ENCODE measurements at regions not wholly inside any gene's neighbourhood (a gene's known extent, or its start where the extent isn't known, plus 50 kb on each side); places are given as distances from the start of the nearest gene placed in this dataset.

GRCh38 chr5:165000479-165001190 lies 1495.2 kb downstream of the MAT2B start:
- H3K4me3 ChIP-seq (ENCODE audit: low read length), result no peak overlapping the region
- TF ChIP-seq, protein P1, sequence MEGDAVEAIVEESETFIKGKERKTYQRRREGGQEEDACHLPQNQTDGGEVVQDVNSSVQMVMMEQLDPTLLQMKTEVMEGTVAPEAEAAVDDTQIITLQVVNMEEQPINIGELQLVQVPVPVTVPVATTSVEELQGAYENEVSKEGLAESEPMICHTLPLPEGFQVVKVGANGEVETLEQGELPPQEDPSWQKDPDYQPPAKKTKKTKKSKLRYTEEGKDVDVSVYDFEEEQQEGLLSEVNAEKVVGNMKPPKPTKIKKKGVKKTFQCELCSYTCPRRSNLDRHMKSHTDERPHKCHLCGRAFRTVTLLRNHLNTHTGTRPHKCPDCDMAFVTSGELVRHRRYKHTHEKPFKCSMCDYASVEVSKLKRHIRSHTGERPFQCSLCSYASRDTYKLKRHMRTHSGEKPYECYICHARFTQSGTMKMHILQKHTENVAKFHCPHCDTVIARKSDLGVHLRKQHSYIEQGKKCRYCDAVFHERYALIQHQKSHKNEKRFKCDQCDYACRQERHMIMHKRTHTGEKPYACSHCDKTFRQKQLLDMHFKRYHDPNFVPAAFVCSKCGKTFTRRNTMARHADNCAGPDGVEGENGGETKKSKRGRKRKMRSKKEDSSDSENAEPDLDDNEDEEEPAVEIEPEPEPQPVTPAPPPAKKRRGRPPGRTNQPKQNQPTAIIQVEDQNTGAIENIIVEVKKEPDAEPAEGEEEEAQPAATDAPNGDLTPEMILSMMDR (IDR thresholded peaks at IDR 0.05; ENCODE audit: insufficient read depth, low read depth, low read length, missing control alignments), result no peak
- no peak for DNase-seq (ENCODE audit: low read depth)

DNA sequence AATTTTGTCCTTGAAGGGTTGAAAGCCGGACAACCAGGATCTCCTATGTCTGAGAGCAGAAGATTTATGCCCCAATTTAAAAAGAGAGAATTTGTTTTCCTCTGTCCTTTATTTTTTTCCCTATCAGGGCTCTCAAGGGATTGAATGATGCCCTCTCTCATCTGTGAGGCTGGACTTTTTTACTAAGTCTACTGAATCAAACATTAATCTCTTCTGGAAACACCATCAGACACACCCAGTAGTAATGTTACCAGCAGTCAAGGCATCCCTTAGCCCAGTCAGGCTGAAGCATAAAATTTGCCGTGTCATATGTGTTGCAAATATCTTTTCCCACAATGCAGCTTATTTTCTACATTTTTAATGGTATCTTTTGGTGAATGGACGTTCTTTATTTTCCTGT lies 1497.9 kb downstream of the MAT2B start:
- DNase-seq (ENCODE audit: low read depth), result no peak
- TF ChIP-seq, protein P1 (IDR thresholded peaks at IDR 0.05; ENCODE audit: insufficient read depth, low read depth, low read length, missing control alignments), result no peak
- no peak overlapping the region for H3K4me3 ChIP-seq (ENCODE audit: low read length)

DNA sequence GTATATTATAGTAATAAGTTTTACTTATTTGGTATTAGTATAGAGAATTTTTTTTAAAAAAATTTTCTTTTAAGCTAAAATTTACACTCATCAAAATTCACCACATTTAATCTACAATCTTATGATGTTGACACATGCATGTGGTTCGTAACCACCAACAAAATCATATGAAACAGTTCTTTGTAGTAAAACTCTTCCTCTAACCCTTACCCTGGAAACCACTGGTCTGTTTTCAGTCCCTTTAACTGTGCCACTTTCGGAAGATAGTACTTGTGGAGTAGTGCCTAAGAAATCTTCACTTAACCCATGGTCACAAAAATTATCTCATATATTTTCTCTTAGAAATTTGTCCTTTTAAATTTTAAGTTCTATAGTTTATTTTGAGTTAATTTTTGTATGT lies 1498.8 kb downstream of the MAT2B start:
- TF ChIP-seq, protein P1 (IDR thresholded peaks at IDR 0.05; ENCODE audit: insufficient read depth, low read depth, low read length, missing control alignments), result no peak
- H3K4me3 ChIP-seq (ENCODE audit: low read length), result no peak overlapping the region
- no peak for DNase-seq (ENCODE audit: low read depth)

- DNase-seq (ENCODE audit: low read depth), result no peak
- TF ChIP-seq, protein P1 (IDR thresholded peaks at IDR 0.05; ENCODE audit: insufficient read depth, low read depth, low read length, missing control alignments), result no peak
- H3K4me3 ChIP-seq (ENCODE audit: low read length), result no peak overlapping the region
Observed at GRCh38 chr5:165014439-165014838, 1509.0 kb downstream of the MAT2B start.

DNA sequence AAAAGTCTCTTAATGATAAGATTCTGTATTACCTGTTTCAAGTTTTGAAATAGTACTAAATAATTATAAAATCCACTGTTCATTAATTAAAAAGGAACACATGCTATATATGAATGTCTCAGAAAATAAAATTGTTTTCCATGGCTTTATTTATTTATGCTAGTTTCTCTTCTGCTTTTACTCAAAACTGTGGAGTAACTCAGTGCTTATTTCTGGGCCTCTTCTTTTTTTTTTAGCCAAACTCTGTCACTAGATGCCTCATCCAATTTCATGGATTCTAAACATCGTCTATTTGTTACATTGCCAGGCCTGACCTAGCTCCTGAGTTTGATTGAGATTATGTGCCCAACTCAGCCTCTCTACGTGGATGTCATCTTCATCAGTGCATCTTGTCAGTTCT lies 1509.7 kb downstream of the MAT2B start:
- DNase-seq (ENCODE audit: low read depth), result no peak
- TF ChIP-seq, protein P1 (IDR thresholded peaks at IDR 0.05; ENCODE audit: insufficient read depth, low read depth, low read length, missing control alignments), result no peak

GRCh38 chr5:165015547-165015946 lies 1510.1 kb downstream of the MAT2B start:
- no peak overlapping the region for H3K4me3 ChIP-seq (ENCODE audit: low read length)
- no peak for DNase-seq (ENCODE audit: low read depth)
- TF ChIP-seq, protein P1 (IDR thresholded peaks at IDR 0.05; ENCODE audit: insufficient read depth, low read depth, low read length, missing control alignments), result no peak

More for the DNA sequence above, 1509.7 kb downstream of the MAT2B start:
- H3K4me3 ChIP-seq (ENCODE audit: low read length), result no peak overlapping the region

- TF ChIP-seq, protein P1 (IDR thresholded peaks at IDR 0.05; ENCODE audit: insufficient read depth, low read depth, low read length, missing control alignments), result no peak
- no peak for DNase-seq (ENCODE audit: low read depth)
- H3K4me3 ChIP-seq (ENCODE audit: low read length), result no peak overlapping the region
Observed at GRCh38 chr5:165026971-165027370, 1521.6 kb downstream of the MAT2B start.
